Stomach (tissue), 4 donors: ENCODE measurements at regions not wholly inside any gene's neighbourhood (a gene's known extent, or its start where the extent isn't known, plus 50 kb on each side); places are given as distances from the start of the nearest gene placed in this dataset.

Experiments used
- CTCF ChIP-seq, 7 experiments: fragments of 450-650 bp in 4 of 7; fragments of 200-600 bp in 3 of 7; sonication (generic) in 3 of 7; IDR thresholded peaks; one replicate each; pipeline ENCODE4 v1.5.1; 2016 to 2019; ENCODE audit warnings: antibody characterized with exemption in 7 of 7, control low read depth in 2 of 7, mild to moderate bottlenecking in 1 of 7
- EP300 ChIP-seq: sonication (generic); formaldehyde crosslinking; IDR thresholded peaks from one replicate; pipeline ENCODE4 v1.6.1; 2017; ENCODE audit warnings: antibody characterized with exemption
- POLR2A ChIP-seq, 4 donors: fragments of 450-650 bp; IDR thresholded peaks; one replicate each; pipeline ENCODE4 v1.6.1; 2016; ENCODE audit warnings: antibody characterized with exemption in 4 of 4, control low read depth in 2 of 4, mild to moderate bottlenecking in 1 of 4, moderate library complexity in 1 of 4
- POLR2AphosphoS5 ChIP-seq, 3 donors: sonication (generic); formaldehyde crosslinking; IDR thresholded peaks; one replicate each; pipeline ENCODE4 v1.6.1; 2016; ENCODE audit warnings: antibody characterized with exemption in 3 of 3

GRCh38 chr15:81751816-81752545, 293.8 kb downstream of the MEX3B start:
- TF ChIP-seq POLR2A (IDR thresholded peaks at IDR 0.05) = no peak
- no peak for TF ChIP-seq EP300
- TF ChIP-seq CTCF (IDR thresholded peaks at IDR 0.05) = no peak
- no peak for TF ChIP-seq POLR2AphosphoS5 (IDR thresholded peaks at IDR 0.05)
